Thoracic aorta (tissue), 2 donors: ENCODE measurements at regions not wholly inside any gene's neighbourhood (a gene's known extent, or its start where the extent isn't known, plus 50 kb on each side); places are given as distances from the start of the nearest gene placed in this dataset.

ENCODE experiments used
- ATAC-seq: fragments of 150-250 bp; one replicate; pipeline ENCODE4 v1.8.0; 2017; ENCODE audit warnings: low read depth; ENCODE audit not compliant: insufficient number of reproducible peaks, low FRiP score
- DNase-seq: peaks from one replicate; pipeline ENCODE4 v3.0.0-alpha.2; 2020; ENCODE audit warnings: low spot score
- H3K27ac ChIP-seq, 2 donors: fragments of 200-600 bp; sonication (generic); 1 replicate in 1 of 2; 2 replicates in 1 of 2; pipeline ENCODE4 v1.5.1; 2016; ENCODE audit warnings: mild to moderate bottlenecking in 2 of 2, moderate library complexity in 2 of 2
- H3K27me3 ChIP-seq: fragments of 200-600 bp; sonication (generic); replicated peaks from 2 replicates; pipeline ENCODE4 v1.6.0; 2016; ENCODE audit warnings: mild to moderate bottlenecking; ENCODE audit not compliant: insufficient read depth
- H3K36me3 ChIP-seq: fragments of 200-600 bp; sonication (generic); one replicate; pipeline ENCODE4 v1.5.1; 2016
- H3K4me1 ChIP-seq, 2 donors: fragments of 200-600 bp; sonication (generic); 1 replicate in 1 of 2; 2 replicates in 1 of 2; pipeline versions ENCODE4 v1.5.1 to v1.6.0; 2016; ENCODE audit warnings: low read depth in 2 of 2, mild to moderate bottlenecking in 1 of 2; ENCODE audit not compliant: control insufficient read depth in 1 of 2
- H3K4me3 ChIP-seq: fragments of 200-600 bp; sonication (generic); 2 replicates; pipeline ENCODE4 v1.5.1; 2016; ENCODE audit warnings: mild to moderate bottlenecking
- H3K9me3 ChIP-seq: fragments of 200-600 bp; sonication (generic); 2 replicates; pipeline ENCODE4 v1.5.1; 2016
- TF ChIP-seq, protein P1 (sequence below): fragments of 200-600 bp; sonication (generic); IDR thresholded peaks from one replicate; pipeline ENCODE4 v1.5.1; 2019; ENCODE audit warnings: antibody characterized with exemption

DNA sequence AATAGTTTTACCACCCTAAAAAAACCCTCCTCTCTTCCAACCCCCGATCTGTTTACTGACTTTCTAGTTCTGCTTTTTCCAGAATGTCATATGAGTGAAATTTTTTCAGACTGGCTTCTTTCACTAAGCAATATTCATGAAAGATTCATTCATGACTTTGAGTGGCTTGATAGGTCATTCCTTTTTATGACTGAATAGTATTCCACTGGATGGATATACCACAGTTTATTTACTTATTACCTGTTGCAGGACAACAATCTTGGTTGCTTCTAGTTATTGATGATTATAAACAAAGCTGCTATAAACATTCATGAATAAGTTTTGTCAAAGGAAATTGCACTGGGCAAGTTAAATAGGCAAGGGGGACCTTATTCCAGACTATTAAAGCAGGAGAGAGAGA, 264.2 kb downstream of the UTP18 start:
- no peaks in the 10 kb centered on the region for H3K27me3 ChIP-seq
- no peaks in the 10 kb centered on the region for H3K36me3 ChIP-seq
- no peak overlapping the region for H3K4me3 ChIP-seq
- TF ChIP-seq, protein P1, sequence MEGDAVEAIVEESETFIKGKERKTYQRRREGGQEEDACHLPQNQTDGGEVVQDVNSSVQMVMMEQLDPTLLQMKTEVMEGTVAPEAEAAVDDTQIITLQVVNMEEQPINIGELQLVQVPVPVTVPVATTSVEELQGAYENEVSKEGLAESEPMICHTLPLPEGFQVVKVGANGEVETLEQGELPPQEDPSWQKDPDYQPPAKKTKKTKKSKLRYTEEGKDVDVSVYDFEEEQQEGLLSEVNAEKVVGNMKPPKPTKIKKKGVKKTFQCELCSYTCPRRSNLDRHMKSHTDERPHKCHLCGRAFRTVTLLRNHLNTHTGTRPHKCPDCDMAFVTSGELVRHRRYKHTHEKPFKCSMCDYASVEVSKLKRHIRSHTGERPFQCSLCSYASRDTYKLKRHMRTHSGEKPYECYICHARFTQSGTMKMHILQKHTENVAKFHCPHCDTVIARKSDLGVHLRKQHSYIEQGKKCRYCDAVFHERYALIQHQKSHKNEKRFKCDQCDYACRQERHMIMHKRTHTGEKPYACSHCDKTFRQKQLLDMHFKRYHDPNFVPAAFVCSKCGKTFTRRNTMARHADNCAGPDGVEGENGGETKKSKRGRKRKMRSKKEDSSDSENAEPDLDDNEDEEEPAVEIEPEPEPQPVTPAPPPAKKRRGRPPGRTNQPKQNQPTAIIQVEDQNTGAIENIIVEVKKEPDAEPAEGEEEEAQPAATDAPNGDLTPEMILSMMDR: no peak
- H3K27ac ChIP-seq: no peak overlapping the region
- no peaks in the 10 kb centered on the region for H3K4me1 ChIP-seq
- H3K9me3 ChIP-seq: no peaks in the 10 kb centered on the region
- ATAC-seq: no peak
- DNase-seq: no peak

DNA sequence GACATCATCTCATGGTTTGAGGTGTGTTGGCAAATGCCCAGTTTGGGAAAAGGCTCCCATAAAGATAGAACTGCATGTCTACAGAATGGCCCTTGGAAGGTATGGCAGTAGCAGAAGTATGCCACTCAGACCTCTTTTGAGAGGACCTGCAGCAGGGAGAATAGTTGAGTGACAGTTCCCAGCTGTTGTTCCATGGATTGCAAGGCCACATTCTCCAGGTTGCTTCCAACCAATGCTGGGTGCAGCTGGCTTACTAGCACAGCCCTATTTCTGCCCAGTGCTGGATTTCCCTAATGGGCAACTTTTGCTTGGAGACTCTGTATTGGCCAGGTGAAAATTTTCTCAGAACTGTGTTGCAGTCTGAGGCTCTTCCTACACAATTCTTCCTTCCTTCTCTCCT, 266.2 kb downstream of the UTP18 start:
- no peaks in the 10 kb centered on the region for H3K4me1 ChIP-seq
- H3K27me3 ChIP-seq: no peaks in the 10 kb centered on the region
- H3K36me3 ChIP-seq: no peaks in the 10 kb centered on the region
- H3K27ac ChIP-seq: no peak overlapping the region
- no peak for DNase-seq
- TF ChIP-seq, protein P1: no peak
- H3K9me3 ChIP-seq: no peaks in the 10 kb centered on the region
- no peak overlapping the region for H3K4me3 ChIP-seq
- ATAC-seq: no peak

DNA sequence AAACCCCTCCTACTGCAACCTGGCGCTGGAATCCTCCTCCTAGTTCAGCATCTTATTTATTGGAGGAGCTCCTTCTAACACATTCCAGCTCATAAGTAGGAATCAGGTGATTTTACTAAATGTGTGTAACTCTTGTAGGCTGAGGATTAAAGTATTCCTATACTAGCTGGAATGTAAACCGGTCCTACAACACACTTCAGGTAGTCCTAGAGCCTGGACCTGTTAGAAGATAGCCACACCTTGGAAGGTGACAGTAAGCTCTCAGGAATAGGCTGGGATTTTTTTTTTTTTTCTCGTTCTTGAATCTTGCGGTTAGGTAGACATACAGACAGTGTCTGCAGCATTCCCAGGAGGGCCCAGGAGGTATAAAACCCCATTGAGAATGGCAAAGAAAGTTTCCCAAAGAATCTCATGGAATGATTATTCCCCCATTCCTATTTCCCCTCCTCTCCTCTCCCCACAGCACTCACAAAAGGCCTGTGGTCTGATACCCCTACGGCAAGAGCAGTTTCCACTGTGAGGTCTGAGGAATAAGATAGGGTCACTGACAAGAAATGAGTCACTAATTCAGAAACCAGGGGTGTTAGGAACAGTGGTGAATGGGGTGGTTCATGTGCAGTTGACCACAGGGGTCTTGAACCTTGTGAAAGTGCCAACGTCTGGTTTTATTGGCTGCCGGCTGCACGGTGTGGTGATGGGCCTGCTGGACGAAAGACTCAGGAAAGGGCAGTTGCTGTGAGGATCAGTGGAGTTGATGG, 267.1 kb downstream of the UTP18 start:
- DNase-seq: no peak
- no peak for ATAC-seq
- no peak overlapping the region for H3K4me3 ChIP-seq
- TF ChIP-seq, protein P1: no peak
- no peaks in the 10 kb centered on the region for H3K36me3 ChIP-seq
- H3K4me1 ChIP-seq: no peaks in the 10 kb centered on the region
- H3K27ac ChIP-seq: no peak overlapping the region
- no peaks in the 10 kb centered on the region for H3K27me3 ChIP-seq
- H3K9me3 ChIP-seq: no peaks in the 10 kb centered on the region

DNA sequence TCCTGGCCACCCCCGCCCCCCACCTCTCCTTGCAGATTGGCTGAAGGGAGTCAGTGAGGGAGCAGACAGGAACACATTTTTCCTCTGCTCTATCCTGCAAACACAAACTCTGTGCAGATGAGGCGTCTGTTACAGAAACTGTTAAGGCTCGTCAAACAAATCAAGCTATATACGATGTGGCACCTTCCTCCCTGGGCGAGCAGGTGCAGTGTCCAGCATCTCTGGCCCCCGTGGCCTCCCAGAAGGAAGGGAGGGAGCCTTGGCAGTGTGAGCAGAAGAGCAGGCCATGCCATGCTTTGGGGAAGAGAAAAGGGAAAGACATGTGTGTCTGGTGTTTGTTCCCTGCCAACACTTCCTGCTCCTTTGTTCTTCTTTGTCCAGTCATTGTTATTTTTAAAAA, 267.8 kb downstream of the UTP18 start:
- TF ChIP-seq, protein P1: no peak
- Histone ChIP-seq H3K36me3 (no peaks in the 10 kb centered on the region), H3K27me3 (no peaks in the 10 kb centered on the region), H3K27ac (no peak overlapping the region), H3K4me1 (no peaks in the 10 kb centered on the region), H3K9me3 (no peaks in the 10 kb centered on the region), H3K4me3 (no peak overlapping the region)
- ATAC-seq (no peak), DNase-seq (no peak)

DNA sequence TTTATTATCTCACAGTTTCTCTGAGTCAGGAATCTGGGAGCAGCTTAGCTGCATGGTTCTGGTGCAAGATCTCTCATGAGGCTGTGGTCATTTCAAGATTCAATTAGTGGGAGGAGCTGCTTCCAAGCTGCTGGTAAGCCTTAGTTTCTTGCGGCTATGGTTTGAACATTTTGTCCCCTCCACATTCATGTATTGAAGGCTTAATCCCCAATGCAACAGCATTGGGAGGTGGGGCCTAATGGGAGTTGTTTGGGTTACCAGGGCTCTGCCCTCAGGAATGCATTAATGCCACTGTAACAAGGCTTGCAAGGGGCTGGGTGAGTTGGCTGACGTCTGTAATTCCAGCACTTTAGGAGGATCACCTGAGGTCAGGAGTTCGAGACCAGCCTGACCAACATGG, 272.9 kb downstream of the UTP18 start:
- H3K27ac ChIP-seq: no peak overlapping the region
- no peaks in the 10 kb centered on the region for H3K4me1 ChIP-seq
- DNase-seq (no peak), ATAC-seq (no peak)
- H3K27me3 ChIP-seq: no peaks in the 10 kb centered on the region
- TF ChIP-seq, protein P1: no peak
- no peaks in the 10 kb centered on the region for H3K9me3 ChIP-seq
- no peaks in the 10 kb centered on the region for H3K36me3 ChIP-seq
- no peak overlapping the region for H3K4me3 ChIP-seq
